ENCODE measurements at regions not wholly inside any gene's neighbourhood (a gene's known extent, or its start where the extent isn't known, plus 50 kb on each side); places are given as distances from the start of the nearest gene placed in this dataset.
"Not testable (repeated sequence)": the region's sequence is repeated elsewhere in the genome, so short reads cannot be mapped to it uniquely, and the experiment has no call there.

DNA sequence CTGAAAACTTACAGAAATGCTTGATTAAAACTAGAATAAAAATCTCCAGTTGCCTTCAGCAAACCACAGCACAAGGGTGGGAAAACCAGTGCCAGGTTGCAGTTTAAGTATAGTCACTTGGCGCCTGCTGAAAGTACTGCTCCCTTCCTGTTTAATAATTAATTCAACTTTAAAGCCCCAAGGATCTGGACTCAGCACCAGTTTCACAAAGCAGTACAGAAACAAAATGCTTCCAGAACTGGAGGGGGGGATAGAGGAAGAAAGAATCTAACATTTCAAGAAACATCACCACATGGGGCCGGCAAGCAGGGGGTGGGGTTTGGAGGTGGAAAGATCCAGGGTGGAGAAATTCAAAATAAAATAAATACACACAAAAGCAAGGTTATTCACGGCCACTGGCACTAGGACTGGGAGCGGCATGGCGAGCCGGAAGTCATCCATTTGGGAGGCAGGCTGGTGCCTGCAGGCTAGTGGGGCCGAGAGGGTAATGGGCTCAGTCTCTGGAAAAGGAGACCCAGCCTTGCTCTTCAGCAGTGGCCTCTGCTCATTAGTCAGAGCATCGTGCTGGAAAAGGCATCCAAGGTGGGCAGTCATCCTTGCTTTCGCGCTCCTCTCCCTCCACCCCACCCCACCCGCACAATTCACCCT is 85.8 kb downstream of the POU3F3 start:
- Mint-ChIP-seq H3K27ac (ENCODE audit: low read depth) (no peak overlapping the region), H3K36me3 (ENCODE audit: insufficient read depth) (no peaks in the 10 kb centered on the region), H3K27me3 (peaks cover 29% of the 10 kb centered on the region), H3K9me3 (no peaks in the 10 kb centered on the region), H3K4me1 (no peaks in the 10 kb centered on the region), H3K4me3 (no peak overlapping the region)
- DNase-seq (ENCODE audit: low spot score in 2 of 2) (no peak), ATAC-seq (replicated peaks; ENCODE audit: extremely low read depth, poor library complexity, severe bottlenecking) (no peak)

DNA sequence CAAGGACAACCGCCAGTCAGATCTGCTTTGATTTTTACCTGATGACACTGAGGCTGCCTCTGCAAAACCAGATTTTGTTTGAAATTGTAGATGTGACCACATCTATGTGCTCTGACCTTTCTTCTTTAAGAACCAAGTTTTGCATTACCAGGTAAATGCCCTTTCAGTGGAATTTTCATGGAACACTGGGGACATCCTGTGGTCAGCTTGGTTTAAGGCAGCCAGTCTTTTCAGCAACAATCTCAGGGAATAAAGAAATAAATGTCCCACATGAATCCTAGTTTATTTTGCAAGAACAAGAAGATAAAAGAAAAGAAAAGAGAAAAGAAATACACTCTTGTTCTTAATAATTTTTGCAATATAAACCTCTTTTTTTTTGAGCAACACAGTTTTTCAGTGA is 90.6 kb downstream of the POU3F3 start:
- Mint-ChIP-seq H3K4me3 (no peak overlapping the region), H3K27me3 (peaks cover 38% of the 10 kb centered on the region), H3K9me3 (no peaks in the 10 kb centered on the region), H3K4me1 (no peaks in the 10 kb centered on the region), H3K36me3 (ENCODE audit: insufficient read depth) (no peaks in the 10 kb centered on the region), H3K27ac (ENCODE audit: low read depth) (no peak overlapping the region)
- DNase-seq (ENCODE audit: low spot score in 2 of 2) (no peak), ATAC-seq (replicated peaks; ENCODE audit: extremely low read depth, poor library complexity, severe bottlenecking) (no peak)

DNA sequence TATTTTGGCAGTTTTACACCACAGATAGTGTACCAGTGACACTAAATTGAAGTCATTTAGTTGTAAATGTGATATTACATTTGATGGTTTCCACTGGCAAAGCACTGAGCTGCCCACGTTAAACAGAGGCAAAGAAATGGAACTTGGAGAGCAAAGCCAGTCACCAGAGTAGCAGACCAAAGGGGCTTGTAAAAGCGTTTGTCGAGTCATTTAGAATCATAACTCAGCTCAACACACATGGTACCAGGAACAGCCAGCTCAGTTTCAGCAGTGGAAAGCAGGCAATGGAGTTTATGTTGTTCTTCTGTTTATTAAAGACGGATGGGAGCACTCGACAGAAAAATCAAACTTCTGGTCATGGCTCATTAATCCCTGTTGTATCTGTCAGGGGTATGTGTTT is 91.2 kb downstream of the POU3F3 start:
- Mint-ChIP-seq H3K27ac (ENCODE audit: low read depth) (no peak overlapping the region), H3K9me3 (no peaks in the 10 kb centered on the region), H3K36me3 (ENCODE audit: insufficient read depth) (no peaks in the 10 kb centered on the region), H3K27me3 (peaks cover 39% of the 10 kb centered on the region), H3K4me3 (no peak overlapping the region), H3K4me1 (no peaks in the 10 kb centered on the region)
- no peak for DNase-seq (ENCODE audit: low spot score in 2 of 2)
- no peak for ATAC-seq (replicated peaks; ENCODE audit: extremely low read depth, poor library complexity, severe bottlenecking)

DNA sequence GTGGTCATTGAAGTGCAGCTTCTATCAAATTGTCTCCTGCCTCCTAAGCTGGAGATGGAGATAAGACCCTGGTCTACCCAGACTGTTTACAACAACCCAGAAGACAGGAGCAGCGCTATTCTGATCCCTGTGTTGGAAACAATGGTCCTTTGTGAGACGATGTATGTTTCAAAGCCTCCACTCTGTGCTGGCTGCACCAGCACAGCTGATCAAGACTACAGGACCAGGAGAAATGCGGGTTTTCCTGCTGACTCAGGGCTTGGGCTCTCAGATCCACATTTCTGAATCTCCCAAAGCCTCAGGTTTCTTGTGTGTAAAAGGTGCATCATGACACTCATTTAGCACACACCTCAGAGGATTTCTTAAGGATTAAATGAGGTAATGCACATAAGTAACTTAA is 92.0 kb downstream of the POU3F3 start:
- H3K4me1 Mint-ChIP-seq = no peaks in the 10 kb centered on the region
- DNase-seq (ENCODE audit: low spot score in 2 of 2) (no peak), ATAC-seq (replicated peaks; ENCODE audit: extremely low read depth, poor library complexity, severe bottlenecking) (no peak)
- peaks cover 39% of the 10 kb centered on the region for H3K27me3 Mint-ChIP-seq
- H3K36me3 Mint-ChIP-seq (ENCODE audit: insufficient read depth) = no peaks in the 10 kb centered on the region
- no peak overlapping the region for H3K4me3 Mint-ChIP-seq
- no peaks in the 10 kb centered on the region for H3K9me3 Mint-ChIP-seq
- H3K27ac Mint-ChIP-seq (ENCODE audit: low read depth) = no peak overlapping the region

DNA sequence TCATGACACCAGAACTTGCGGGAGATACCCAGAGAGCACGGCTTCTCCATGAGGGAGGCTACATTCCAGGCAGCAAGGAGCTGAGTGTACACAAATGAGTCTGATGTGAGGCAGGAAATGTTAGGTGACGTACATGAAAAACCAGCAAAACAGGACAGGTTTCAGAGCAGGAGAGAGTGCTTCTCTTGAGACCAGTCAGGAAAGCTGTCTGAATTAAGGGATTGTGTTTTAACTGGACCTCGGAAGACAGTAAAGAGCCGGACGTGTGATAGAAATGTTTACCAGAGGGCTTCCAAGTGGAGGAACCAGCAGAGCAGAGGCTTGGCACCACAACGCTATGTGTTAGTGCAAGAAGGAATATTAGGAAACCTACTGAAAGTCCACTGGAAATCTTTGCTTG is 90.4 kb upstream of the MRPS9 start:
- ATAC-seq (replicated peaks; ENCODE audit: extremely low read depth, poor library complexity, severe bottlenecking); H3K4me1 Mint-ChIP-seq; H3K9me3 Mint-ChIP-seq; H3K27ac Mint-ChIP-seq (ENCODE audit: low read depth); DNase-seq (ENCODE audit: low spot score in 2 of 2); H3K36me3 Mint-ChIP-seq (ENCODE audit: insufficient read depth); H3K4me3 Mint-ChIP-seq: not testable (repeated sequence)
- peaks cover 31% of the 10 kb centered on the region for H3K27me3 Mint-ChIP-seq

DNA sequence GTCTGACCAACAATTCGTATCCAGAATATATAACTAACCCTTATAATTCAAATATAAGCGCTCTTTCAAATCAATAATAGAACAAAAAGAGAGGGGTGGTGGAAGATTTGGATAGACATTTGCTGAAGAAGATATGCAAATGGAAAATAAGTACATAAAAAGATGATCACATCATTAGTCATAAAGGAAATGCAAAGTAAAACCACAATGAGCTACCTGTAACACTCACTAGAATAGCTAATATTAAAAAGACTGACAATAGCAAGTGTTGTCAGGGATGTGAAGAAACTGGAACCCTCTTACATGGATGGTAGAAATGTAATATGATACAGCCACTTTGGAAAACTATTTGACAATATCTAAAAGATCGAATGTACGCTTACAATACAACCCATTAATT is 84.9 kb upstream of the MRPS9 start:
- H3K27ac Mint-ChIP-seq (ENCODE audit: low read depth) = no peak overlapping the region
- H3K36me3 Mint-ChIP-seq (ENCODE audit: insufficient read depth) = peaks cover 2% of the 10 kb centered on the region
- H3K9me3 Mint-ChIP-seq = peaks cover 8% of the 10 kb centered on the region
- H3K4me1 Mint-ChIP-seq = no peaks in the 10 kb centered on the region
- H3K4me3 Mint-ChIP-seq = no peak overlapping the region
- peaks cover 27% of the 10 kb centered on the region for H3K27me3 Mint-ChIP-seq
- DNase-seq (ENCODE audit: low spot score in 2 of 2) = no peak
- ATAC-seq (replicated peaks; ENCODE audit: extremely low read depth, poor library complexity, severe bottlenecking) = no peak

DNA sequence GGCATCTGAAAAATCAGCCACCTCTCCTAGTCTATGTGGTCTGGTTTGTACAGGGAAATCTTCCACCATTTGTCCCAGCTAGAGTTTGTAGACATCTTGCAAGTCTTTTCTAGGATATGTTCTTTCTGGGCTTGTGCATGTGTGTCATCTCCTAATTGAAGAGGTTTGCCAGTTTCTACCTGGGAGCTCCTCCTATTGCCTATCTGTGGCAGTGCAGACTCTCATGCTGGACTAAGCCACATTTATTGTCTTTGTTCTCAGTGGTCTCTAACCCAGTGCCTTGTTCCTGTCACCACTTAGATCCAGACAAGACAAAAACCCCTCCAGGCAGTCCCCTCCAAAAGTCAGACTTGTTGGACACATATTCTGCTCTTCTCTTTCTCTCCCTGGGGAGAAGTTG is 72.0 kb upstream of the MRPS9 start:
- H3K9me3 Mint-ChIP-seq = peaks cover 12% of the 10 kb centered on the region
- DNase-seq (ENCODE audit: low spot score in 2 of 2) (no peak), ATAC-seq (replicated peaks; ENCODE audit: extremely low read depth, poor library complexity, severe bottlenecking) (no peak)
- no peak overlapping the region for H3K27ac Mint-ChIP-seq (ENCODE audit: low read depth)
- H3K4me1 Mint-ChIP-seq = no peaks in the 10 kb centered on the region
- no peak overlapping the region for H3K4me3 Mint-ChIP-seq
- peaks cover 82% of the 10 kb centered on the region for H3K27me3 Mint-ChIP-seq
- H3K36me3 Mint-ChIP-seq (ENCODE audit: insufficient read depth) = no peaks in the 10 kb centered on the region

DNA sequence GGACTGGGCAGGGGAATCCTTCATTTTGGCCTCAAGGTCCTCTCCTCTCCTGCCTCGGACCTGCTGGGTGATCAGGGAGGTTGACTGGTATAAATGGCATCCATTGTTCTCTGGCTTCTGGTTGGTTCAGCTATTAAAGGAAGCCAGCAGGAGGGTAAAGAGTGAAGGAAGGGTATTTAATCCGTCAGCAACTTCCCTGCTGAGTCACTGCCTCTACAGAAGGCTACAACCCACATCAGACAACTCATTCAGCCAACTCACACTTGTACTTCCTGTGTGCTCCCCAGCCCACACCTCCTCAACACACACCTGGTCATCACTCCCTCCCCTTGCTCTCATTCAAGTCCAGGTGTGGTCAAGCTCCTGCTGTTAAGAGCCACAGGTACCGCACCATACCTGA is 68.3 kb upstream of the MRPS9 start:
- Mint-ChIP-seq H3K4me1 (no peaks in the 10 kb centered on the region), H3K36me3 (ENCODE audit: insufficient read depth) (no peaks in the 10 kb centered on the region), H3K27me3 (peaks cover 61% of the 10 kb centered on the region), H3K9me3 (peaks cover 5% of the 10 kb centered on the region), H3K27ac (ENCODE audit: low read depth) (no peak overlapping the region), H3K4me3 (no peak overlapping the region)
- no peak for DNase-seq (ENCODE audit: low spot score in 2 of 2)
- no peak for ATAC-seq (replicated peaks; ENCODE audit: extremely low read depth, poor library complexity, severe bottlenecking)

DNA sequence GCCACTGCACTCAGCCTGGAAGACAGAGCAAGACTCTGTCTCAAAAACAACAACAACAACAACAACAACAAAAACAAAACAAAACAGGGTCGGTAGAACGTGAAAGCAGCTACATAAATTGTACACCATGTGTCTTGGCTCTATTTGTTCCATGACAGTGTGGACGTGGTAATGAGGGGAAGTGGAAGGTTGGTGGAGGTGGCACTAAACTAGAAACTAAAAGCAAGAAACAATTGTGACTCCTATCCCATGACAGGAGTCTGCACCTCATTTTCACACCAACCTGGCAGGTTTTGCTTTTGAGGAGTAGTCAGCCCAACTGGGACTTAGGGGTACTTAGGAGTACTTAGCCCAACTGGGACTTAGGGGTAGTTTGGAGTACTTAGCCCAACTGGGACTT is 62.5 kb upstream of the MRPS9 start:
- no peak overlapping the region for H3K4me3 Mint-ChIP-seq
- H3K27ac Mint-ChIP-seq (ENCODE audit: low read depth) = no peak overlapping the region
- H3K4me1 Mint-ChIP-seq = peaks cover 8% of the 10 kb centered on the region
- H3K36me3 Mint-ChIP-seq (ENCODE audit: insufficient read depth) = no peaks in the 10 kb centered on the region
- no peak for ATAC-seq (replicated peaks; ENCODE audit: extremely low read depth, poor library complexity, severe bottlenecking)
- H3K27me3 Mint-ChIP-seq = peaks cover 29% of the 10 kb centered on the region
- DNase-seq (ENCODE audit: low spot score in 2 of 2) = no peak
- no peaks in the 10 kb centered on the region for H3K9me3 Mint-ChIP-seq

DNA sequence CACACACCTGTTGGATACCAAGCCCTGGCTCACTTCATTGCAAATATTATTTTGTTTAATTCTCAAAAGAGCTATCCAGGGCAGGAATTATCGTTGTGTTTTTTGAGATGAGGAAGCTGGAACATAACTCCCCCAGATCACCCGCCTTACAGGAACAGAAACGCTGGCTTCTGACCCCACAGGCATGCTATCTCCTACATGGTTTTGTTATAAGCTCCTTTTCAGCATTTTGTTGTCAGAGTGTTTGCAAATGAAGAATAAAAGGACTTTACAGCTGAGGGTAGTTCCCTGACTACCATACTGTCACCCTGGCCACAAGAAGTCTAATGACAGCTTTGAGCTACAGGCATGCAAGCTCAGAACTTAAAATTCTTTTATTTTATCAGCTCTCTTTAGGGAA is 62.0 kb upstream of the MRPS9 start:
- Mint-ChIP-seq H3K27me3 (peaks cover 29% of the 10 kb centered on the region), H3K4me1 (peaks cover 8% of the 10 kb centered on the region), H3K9me3 (no peaks in the 10 kb centered on the region), H3K36me3 (ENCODE audit: insufficient read depth) (no peaks in the 10 kb centered on the region), H3K4me3 (no peak overlapping the region), H3K27ac (ENCODE audit: low read depth) (no peak overlapping the region)
- DNase-seq (ENCODE audit: low spot score in 2 of 2) = no peak
- ATAC-seq (replicated peaks; ENCODE audit: extremely low read depth, poor library complexity, severe bottlenecking) = no peak

DNA sequence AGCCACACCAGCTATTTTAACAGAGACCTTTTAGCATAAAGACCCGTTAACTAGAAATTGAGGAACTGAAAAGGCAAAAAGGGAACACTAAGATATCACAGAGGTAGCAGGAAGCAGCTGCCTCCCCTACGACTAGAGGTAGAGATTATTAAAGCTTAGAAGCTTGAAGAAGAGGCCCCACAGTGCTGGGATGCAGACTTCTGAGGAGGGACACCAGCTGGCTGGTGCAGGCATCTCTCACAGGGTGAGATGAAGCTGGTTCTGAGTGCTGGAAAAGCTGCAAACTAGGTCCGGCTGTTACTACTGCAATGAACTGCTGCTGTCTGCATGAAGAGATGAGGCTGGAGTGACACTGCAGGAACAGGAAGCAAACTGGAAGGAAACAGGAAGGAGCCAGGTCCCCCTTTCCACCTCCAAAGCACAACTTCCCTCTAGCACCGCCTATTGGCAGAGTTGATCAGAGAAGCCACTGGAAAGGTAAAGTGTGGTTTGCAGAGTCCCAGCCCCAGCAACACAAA is 61.2 kb upstream of the MRPS9 start:
- H3K4me1 Mint-ChIP-seq = peaks cover 8% of the 10 kb centered on the region
- DNase-seq (ENCODE audit: low spot score in 2 of 2) (no peak), ATAC-seq (replicated peaks; ENCODE audit: extremely low read depth, poor library complexity, severe bottlenecking) (peak; percentile 24)
- H3K27me3 Mint-ChIP-seq = peaks cover 26% of the 10 kb centered on the region
- no peak overlapping the region for H3K27ac Mint-ChIP-seq (ENCODE audit: low read depth)
- no peaks in the 10 kb centered on the region for H3K9me3 Mint-ChIP-seq
- no peaks in the 10 kb centered on the region for H3K36me3 Mint-ChIP-seq (ENCODE audit: insufficient read depth)
- H3K4me3 Mint-ChIP-seq = no peak overlapping the region

DNA sequence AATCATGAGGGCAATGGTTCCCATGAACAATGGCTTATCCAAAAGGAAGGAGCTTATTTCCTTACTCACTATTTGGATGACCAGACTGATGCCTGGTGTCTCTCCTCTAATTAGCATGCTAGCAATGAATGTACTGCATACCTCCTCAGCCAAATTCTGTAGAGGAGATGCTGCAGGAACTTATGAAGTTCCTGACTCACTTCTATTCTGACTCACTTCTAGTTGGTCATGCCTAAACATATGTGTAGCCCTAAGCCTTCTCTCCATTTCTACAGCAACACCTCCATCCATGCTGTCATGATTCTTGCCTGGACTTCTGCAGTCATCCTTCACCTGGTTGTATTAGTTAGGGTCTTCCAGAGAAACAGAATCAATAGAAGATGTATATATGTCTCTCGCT is 59.9 kb upstream of the MRPS9 start:
- Mint-ChIP-seq H3K4me1 (peaks cover 8% of the 10 kb centered on the region), H3K27ac (ENCODE audit: low read depth) (no peak overlapping the region), H3K9me3 (no peaks in the 10 kb centered on the region), H3K27me3 (peaks cover 26% of the 10 kb centered on the region), H3K4me3 (no peak overlapping the region), H3K36me3 (ENCODE audit: insufficient read depth) (no peaks in the 10 kb centered on the region)
- ATAC-seq (replicated peaks; ENCODE audit: extremely low read depth, poor library complexity, severe bottlenecking) = no peak
- no peak for DNase-seq (ENCODE audit: low spot score in 2 of 2)

DNA sequence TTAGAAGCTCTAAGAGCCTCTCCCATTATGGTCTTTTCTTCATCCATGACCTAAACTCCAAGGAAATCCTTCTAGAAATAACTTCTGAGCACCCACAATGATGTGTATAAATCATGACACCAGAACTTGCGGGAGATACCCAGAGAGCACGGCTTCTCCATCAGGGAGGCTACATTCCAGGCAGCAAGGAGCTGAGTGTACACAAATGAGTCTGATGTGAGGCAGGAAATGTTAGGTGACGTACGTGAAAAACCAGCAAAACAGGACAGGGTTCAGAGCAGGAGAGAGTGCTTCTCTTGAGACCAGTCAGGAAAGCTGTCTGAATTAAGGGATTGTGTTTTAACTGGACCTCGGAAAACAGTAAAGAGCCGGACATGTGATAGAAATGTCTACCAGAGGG is 58.1 kb upstream of the MRPS9 start:
- H3K4me1 Mint-ChIP-seq; H3K4me3 Mint-ChIP-seq; DNase-seq (ENCODE audit: low spot score in 2 of 2); H3K27ac Mint-ChIP-seq (ENCODE audit: low read depth); H3K9me3 Mint-ChIP-seq; H3K36me3 Mint-ChIP-seq (ENCODE audit: insufficient read depth); ATAC-seq (replicated peaks; ENCODE audit: extremely low read depth, poor library complexity, severe bottlenecking): not testable (repeated sequence)
- H3K27me3 Mint-ChIP-seq = peaks cover 39% of the 10 kb centered on the region

Data from central memory CD8-positive, alpha-beta T cell (primary cell).